ENCODE measurements at regions not wholly inside any gene's neighbourhood (a gene's known extent, or its start where the extent isn't known, plus 50 kb on each side); places are given as distances from the start of the nearest gene placed in this dataset.

DNA sequence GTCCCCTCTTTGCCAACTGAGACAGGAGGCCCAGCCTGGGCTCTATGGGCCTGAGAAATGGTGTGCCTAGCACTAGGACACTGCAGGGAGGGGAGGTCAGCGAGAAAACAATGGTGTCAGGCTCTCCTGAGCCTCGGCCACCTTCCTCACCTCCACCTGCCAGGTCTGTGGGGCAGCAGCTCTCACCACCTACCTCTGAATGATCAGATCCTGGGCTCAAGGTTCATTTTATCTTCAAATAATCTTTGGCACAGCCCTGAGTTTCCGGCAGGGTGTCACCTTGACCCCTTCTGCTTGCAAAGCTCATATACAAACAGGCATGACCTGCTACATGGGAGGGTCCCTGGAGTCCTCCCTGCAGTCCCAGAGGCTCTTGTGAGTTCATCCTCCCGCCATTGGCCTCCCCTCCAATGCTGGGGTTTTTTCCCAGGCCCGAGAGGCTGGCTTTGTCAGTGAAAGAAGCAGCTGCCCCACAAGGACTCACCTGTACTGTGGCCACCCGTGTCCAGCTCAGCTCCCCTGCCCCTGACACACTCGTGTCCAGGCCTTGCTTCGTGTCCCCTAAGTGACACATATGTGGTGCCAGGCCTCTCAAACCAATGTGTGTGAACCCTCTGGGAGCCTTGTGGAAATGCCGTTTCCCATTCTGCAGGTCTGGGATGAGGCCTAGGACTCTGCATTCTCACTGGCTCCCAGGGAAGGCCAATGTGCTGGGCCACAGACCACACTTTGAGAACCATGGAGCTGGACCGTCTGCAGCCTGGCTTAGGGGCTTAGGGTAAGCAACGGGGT is 176.8 kb upstream of the CIBAR2 start (continued):
- no peak for TF ChIP-seq EHMT2 (IDR thresholded peaks at IDR 0.05; ENCODE audit: borderline replicate concordance, low read depth, low read length)
- TF ChIP-seq HNF4G (IDR thresholded peaks at IDR 0.05; ENCODE audit: borderline replicate concordance, low read depth, low read length): peak; percentile 93
- TF ChIP-seq HNF4G (CRISPR knock-in tag; IDR thresholded peaks at IDR 0.05; ENCODE audit: borderline replicate concordance, low read depth): peak; percentile 98
- TF ChIP-seq KIAA2018 (CRISPR knock-in tag; IDR thresholded peaks at IDR 0.05; ENCODE audit: borderline replicate concordance): no peak
- TF ChIP-seq, protein P1, sequence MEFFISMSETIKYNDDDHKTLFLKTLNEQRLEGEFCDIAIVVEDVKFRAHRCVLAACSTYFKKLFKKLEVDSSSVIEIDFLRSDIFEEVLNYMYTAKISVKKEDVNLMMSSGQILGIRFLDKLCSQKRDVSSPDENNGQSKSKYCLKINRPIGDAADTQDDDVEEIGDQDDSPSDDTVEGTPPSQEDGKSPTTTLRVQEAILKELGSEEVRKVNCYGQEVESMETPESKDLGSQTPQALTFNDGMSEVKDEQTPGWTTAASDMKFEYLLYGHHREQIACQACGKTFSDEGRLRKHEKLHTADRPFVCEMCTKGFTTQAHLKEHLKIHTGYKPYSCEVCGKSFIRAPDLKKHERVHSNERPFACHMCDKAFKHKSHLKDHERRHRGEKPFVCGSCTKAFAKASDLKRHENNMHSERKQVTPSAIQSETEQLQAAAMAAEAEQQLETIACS (CRISPR knock-in tag; IDR thresholded peaks at IDR 0.05): peak; percentile 27; the same call in 1 of the 2 replicates
- 0 out of 2 replicates have a peak, but pooled peaks have one; percentile 29 for TF ChIP-seq KLF6 (CRISPR knock-in tag; IDR thresholded peaks at IDR 0.05)
- peak; percentile 60 for TF ChIP-seq NRL (CRISPR knock-in tag; IDR thresholded peaks at IDR 0.05; ENCODE audit: borderline replicate concordance)
- TF ChIP-seq ZNF326 (CRISPR knock-in tag; IDR thresholded peaks at IDR 0.05; ENCODE audit: borderline replicate concordance): no peak
- TF ChIP-seq ELK4 (CRISPR knock-in tag; IDR thresholded peaks at IDR 0.05; ENCODE audit: borderline replicate concordance): no peak
- no peak for TF ChIP-seq POLR2AphosphoS2 (IDR thresholded peaks at IDR 0.05; ENCODE audit: low read depth, low read length)
- no peak for TF ChIP-seq JUNB (CRISPR knock-in tag; IDR thresholded peaks at IDR 0.05; ENCODE audit: borderline replicate concordance)
- TF ChIP-seq, protein P2, sequence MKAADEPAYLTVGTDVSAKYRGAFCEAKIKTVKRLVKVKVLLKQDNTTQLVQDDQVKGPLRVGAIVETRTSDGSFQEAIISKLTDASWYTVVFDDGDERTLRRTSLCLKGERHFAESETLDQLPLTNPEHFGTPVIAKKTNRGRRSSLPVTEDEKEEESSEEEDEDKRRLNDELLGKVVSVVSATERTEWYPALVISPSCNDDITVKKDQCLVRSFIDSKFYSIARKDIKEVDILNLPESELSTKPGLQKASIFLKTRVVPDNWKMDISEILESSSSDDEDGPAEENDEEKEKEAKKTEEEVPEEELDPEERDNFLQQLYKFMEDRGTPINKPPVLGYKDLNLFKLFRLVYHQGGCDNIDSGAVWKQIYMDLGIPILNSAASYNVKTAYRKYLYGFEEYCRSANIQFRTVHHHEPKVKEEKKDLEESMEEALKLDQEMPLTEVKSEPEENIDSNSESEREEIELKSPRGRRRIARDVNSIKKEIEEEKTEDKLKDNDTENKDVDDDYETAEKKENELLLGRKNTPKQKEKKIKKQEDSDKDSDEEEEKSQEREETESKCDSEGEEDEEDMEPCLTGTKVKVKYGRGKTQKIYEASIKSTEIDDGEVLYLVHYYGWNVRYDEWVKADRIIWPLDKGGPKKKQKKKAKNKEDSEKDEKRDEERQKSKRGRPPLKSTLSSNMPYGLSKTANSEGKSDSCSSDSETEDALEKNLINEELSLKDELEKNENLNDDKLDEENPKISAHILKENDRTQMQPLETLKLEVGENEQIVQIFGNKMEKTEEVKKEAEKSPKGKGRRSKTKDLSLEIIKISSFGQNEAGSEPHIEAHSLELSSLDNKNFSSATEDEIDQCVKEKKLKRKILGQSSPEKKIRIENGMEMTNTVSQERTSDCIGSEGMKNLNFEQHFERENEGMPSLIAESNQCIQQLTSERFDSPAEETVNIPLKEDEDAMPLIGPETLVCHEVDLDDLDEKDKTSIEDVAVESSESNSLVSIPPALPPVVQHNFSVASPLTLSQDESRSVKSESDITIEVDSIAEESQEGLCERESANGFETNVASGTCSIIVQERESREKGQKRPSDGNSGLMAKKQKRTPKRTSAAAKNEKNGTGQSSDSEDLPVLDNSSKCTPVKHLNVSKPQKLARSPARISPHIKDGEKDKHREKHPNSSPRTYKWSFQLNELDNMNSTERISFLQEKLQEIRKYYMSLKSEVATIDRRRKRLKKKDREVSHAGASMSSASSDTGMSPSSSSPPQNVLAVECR (CRISPR knock-in tag; IDR thresholded peaks at IDR 0.05; ENCODE audit: borderline replicate concordance): peak; percentile 83; the same call in 1 of the 2 replicates
- peak; percentile 85 for TF ChIP-seq NCOA1 (CRISPR knock-in tag; IDR thresholded peaks at IDR 0.05)
